HG02870 (cell line): ENCODE measurements at regions not wholly inside any gene's neighbourhood (a gene's known extent, or its start where the extent isn't known, plus 50 kb on each side); places are given as distances from the start of the nearest gene placed in this dataset.

Experiments used
- ATAC-seq: cut with Tn5 transposase; IDR thresholded peaks from one replicate; pipeline ENCODE4 v1.9.1; 2021; ENCODE audit warnings: mild to moderate bottlenecking, moderate library complexity; ENCODE audit not compliant: unreplicated experiment

DNA sequence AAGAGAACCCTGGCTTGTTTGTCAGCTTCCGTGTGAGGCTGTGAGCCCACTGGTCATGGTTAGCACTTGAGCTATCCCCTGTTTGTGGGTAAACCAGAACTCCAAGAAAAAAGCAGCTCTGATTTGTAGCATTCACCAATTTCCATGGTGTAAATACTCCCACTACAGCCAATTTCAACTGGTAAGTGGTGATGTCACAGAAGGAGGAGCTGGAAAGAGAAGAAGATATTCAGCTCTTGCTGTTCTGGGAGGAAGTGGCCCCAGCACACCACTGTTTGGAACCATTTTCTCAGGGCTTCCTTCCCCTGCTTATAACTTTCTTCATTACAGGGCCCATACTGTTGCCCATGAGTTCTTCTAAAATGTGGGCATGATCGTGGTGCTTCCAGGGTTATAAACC is 500.1 kb upstream of the ZMIZ1 start:
- no peak for ATAC-seq

DNA sequence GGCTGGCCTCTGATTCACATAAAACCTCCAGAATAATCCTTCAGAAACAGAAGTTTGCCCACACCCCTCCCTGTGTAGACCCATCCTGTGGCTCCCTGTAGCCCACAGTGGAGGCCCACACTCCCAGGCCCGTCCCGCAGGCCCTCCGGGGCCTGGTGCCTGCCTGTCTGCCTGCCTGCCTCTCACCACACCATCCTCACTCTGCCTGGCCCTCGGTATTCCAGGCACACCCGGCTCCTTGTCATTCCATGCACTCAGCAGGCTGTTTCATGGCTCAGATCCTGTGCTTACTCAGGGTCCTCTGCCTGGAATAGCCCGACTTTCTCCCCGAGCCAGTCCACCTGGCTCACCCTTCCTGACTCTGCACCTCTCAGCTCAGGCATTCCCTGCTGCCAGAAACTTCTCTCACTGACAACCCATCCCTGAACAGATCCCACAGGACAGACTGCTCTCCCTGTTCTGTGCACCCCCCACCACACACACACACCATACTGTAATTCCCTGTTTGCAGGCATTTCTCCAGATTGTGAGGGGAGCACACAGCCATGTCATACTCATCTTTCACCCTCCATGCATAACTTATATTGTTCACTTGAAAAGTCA is 498.0 kb upstream of the ZMIZ1 start:
- ATAC-seq: no peak

DNA sequence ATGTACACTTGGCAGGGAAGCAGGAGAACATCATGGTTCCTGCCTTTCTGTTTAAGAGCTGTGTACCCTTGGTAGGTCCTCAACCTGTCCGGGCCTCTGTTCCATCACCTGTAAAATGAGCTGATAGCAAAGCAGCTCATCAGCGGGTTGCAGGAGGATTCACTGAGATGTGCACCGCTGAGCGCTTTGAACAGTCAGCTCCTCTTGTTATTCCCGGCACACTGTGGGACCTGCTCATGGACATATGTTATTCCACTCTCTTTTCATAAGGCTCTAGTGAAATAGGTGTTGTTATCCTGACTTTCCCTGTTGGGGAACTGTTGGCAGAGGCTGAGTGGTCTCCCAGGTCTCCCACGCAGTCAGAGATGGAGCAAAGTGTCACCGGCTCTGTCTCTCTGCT is 497.5 kb upstream of the ZMIZ1 start:
- ATAC-seq: no peak

DNA sequence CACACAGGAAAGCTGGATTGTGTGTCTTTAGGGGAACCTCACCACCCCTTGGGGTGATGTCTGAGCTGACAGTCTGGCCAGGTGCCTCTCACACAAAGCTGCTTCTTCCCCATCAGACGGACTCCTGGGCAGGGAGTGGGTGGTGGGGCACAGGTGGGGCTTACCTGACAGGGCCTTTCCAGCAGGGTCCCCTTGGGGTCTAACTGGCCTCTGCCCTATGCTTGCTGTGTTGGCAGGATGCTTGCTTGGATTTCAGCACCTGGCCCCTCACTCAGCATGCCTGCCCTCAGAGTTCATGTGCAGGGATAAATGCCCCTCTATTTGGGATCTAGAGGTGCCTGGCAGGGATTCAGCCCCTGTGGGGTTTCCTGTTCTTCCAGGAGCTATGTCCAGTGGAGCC is 496.9 kb upstream of the ZMIZ1 start:
- no peak for ATAC-seq

DNA sequence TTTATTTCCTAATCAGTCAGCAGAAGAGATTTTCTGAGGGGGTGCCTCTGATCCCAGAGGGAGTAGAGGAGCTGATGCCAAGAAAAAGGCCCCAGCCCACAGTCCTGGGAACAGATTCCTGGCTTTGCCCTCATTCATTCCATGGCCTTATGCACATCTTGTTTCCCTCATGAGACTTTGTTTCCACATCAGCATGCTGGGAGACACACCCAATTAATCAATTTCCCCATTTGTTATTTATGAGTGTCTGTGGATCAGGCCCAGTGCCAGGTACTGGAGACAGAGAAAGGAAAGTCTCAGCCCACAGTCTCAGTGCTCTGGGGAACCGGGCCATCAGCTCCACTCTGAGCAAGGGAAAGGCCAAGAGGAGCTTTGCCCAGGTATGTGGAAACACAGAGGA is 496.2 kb upstream of the ZMIZ1 start:
- no peak for ATAC-seq

DNA sequence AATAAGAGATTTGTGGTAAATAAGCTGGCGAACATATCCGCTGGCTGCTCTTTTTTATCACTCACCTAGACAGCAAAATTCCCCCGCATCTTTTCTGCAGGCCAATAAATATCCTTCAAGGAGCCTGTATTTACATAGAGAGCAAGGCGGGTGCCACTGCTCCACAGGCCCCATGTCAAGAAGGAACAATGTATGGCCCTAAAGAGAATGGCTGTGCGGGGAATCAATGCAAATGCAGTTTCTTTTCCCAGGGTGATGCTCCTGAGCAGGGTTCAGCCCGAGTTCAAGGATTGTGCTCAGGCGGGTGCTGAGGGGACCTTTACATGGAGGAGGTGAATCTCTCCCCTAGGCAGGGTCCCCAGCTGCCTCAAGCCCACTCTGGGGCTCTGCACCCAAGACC is 494.2 kb upstream of the ZMIZ1 start:
- no peak for ATAC-seq

DNA sequence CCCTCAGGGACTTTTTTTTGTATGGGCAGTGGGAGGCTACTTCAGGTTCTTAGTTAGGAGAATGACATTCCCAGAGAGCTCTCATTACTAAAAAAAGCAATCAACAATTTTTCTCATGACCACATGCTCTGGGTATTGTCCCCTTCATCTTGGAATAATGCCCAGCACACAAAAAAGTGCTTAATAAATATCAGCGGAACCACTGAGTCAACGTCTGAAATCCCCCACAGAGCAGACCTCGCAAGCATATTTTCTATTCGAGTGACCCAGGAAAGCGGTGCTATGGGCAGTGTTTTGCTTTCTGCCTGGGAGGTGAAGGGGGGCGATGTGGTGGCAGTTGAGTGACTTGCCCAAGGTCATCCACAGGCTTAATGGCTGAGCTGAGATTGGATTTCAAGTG is 493.4 kb upstream of the ZMIZ1 start:
- no peak for ATAC-seq

DNA sequence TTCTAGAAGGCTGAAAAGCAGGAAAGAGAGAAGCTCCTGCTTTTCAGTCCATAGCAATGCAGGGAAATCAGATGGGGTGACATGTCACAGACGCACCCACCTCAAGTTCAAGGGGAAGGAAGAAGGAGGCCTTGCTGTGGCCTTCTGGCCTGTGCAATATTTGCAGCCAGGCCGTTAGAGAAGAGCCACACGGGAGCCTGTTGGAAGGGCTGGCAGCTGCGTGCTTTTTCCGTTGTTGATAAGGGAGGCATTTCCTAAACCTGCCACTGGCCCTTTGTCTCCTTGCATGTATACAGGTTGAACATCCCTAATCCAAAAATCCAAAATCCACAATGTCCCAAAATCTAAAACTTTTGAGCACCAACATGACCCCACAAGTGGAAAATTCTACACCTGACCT is 492.5 kb upstream of the ZMIZ1 start:
- ATAC-seq: no peak

DNA sequence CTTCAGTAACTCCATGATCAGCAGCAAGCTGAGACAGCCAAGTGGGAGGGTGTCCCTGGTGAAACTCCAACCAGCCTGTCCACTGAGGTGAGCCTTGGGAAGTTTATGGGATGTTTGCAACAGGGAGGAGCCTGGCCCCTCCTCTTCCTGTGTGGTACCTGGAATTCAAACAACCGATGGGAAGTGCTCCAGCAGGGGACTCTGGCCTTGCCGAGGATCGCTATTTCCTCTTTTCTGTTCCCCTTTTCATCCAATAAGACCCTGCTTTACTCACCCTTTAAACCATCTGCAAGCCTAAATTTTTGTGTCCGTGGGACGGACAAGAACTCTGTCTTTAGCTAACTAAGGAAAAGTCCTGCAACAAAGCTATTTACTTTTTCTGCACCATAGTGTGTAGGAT is 491.1 kb upstream of the ZMIZ1 start:
- no peak for ATAC-seq

DNA sequence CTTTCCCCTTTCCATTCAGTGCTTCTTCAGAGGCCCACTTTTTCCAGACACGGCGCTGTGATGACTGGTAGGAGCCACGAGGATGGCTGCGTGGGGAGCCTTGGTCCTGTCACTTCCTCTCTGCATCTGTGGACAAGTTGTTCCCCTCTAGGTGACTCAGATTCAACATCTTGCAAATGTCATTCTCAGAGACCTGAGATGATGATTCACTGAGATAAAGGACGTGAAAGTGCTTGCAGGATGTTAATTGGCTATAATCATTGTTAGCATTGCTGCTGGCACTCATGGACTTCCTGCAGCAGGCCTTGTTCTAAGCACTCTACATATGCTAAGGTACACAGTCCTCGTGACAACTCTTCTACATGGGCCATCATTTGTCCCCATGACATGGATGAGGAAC is 489.8 kb upstream of the ZMIZ1 start:
- ATAC-seq: no peak

DNA sequence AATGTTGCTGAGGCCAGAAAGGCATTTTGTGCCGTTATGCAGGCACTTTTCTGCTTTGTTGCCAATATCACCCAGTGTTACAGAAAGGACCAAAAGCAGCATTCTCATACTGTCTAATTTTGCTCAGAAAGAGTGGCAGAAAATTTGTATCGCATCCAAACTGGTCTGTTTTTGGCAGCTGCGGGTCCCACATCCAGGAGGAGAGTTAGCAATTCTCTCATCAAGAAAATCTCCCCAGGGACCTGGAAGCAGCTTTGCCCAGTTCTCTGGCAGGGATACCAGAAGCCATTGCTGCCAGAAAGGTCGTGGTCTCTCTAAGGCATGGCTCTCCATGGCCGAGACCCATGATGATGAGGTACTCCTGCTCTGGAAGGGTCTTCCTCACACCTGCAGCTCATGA is 489.2 kb upstream of the ZMIZ1 start:
- no peak for ATAC-seq

DNA sequence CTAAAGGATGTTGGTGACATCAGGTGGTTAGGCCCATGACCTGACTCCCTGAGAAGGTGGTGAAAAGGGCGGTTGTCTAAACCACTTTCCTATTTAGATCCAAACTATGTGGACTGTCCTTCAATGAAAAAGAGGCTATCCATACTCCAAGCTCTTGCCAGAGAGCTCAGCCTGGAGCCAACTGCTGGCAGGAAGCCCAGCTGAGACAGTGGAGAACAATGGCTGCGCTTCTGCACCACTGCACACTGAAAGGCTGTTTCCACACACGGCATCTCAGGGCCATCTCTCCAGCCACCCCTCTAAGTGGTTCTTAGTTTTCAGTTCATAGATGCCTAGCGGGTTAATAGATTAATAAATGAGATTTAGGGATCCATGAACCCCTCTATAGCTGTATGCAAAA is 488.8 kb upstream of the ZMIZ1 start:
- ATAC-seq: no peak

DNA sequence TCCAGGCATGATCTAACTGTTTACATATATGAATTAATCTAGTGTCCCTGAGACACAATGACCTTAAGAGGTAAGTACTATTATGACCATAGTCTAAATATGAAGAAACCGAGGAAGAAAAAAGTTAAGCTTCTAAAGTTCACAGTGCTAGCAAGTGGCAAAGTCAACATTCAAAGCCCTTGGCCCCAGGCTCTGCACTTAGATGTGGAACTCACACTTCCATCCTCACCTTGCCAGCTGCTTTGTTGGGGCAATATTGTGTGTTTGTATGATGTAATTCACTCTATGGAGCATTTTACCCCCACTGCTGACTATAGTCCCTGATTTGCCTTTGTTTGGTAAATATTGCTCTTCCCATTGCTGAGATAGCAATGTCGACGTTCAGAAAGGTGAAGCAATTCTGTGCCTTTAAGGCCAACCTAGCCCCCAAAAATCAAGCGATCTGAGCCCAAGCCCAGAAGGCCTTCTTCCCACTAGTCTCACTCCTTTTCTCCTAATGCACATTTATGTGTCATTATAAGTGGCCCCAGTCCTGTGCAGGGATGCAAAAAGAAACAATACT is 487.6 kb upstream of the ZMIZ1 start:
- ATAC-seq: no peak

DNA sequence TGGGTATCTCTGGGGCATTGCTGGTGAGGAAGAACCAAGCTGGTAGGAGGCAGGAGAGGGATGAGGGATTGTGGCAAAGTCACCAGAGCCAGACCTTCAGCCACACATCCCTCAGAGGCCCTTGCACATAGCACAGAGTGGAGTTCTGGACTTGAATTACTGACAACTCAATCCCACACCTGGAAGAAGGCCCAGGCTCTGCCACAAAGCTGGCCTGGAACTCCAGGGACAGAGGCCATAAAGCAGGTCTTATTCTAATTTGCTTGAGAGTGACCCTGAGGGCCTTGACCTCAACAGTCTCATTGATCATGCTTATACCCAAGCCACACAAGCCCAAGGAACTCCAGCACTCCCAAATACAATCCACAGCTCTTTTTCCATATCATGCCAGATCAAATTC is 486.2 kb upstream of the ZMIZ1 start:
- ATAC-seq: no peak

DNA sequence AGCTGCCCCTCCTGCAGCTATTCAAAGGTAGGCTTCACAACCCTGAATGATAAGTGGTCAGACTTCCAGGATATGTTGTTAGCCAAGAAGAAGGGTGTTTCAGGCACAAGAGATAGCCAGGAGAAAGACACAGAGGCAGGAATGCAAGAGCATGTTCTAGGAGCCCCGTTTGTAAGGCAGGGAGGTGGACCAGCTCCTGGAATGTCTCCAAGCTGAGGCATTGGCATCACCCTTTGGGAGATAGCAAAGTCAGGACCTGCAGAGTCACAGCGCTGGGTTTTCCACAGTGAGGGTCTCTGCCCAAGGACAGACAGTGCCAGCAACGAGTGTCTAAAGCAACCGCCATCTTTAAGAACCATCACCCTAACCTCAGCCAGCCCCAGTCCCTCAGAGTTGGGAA is 484.5 kb upstream of the ZMIZ1 start:
- ATAC-seq: no peak

DNA sequence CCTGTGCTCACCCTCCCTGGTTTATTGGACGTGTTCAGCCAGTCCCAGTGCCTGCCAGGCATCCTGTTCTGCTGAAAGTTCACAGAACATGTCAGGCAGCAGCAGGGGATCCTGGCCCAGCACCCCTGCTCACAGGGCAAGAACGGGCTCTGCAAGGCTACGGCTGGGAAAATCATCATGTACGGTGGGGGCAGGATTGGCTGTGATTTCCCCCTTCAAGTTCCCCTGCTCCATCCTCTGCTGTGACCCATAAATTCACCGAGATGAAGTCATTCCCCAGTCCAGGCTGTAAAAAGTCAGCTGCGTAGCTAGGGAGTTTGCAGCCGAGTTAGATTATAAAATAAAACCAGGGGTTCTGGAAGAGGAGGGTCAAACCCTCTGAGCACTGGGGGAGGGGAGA is 484.1 kb upstream of the ZMIZ1 start:
- ATAC-seq: no peak

DNA sequence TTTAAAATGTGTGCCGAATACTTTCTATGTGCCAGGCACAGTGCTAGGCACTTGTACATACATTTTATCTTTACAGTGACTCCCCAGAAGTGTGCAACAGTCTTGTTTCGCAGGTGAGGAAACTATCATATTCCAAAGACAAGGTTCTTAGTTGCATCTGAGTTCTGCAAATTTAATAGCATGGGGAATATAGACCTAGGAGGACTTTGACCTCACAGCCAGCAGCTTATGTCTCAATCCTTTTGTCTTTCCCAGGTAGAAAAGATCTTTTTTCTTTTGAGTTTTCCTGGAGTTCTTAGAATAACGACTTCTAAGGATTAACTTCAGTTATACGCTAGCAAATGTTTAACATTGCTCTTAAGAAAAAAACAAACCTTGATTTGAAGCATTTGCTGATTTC is 482.8 kb upstream of the ZMIZ1 start:
- no peak for ATAC-seq

DNA sequence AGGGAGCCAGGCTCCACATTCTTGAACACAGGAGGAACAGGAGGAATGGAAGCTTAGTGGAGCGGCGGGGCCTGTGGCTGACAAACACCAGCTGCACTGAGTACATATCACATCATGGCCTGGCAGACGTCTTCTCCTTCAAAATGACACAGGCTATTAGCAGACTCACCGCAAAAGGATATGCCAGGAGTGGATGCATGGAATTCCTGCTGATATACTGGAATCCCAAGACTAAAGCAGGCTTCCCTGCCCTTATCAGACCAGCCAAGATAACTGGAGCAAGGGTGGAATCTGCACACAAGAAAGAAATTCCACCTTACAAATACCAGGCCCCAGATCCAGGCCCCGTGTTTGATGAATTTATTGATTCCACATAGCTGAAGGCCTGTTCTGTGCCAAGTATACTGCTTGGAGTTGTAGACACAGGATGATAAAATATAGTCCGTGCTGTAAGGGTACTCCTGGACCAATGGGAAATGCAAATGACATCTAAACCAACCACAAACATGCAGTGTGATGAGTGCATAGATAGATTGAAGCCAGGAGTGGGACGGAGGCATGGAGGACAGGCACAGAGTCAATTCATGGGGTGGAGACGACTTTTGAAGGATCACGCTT is 480.5 kb upstream of the ZMIZ1 start:
- no peak for ATAC-seq

DNA sequence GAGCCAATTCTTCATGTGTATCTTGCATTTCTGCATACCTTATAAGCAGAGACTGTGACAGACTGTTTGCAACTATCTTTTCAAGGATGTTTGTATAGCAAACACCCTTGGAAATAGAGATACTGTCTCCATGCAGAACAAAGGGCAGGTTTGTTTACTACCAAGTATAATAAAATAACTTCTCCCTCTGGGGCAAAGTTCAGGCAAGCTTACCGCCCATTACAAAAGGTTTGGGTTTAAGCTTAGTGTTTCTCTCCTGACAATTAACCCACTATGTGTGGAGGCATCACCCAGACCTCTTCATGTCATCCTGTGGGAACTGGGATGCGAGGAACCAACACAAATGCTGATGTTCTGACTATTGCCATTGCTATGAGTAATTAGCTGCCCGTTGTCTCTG is 479.1 kb upstream of the ZMIZ1 start:
- no peak for ATAC-seq

DNA sequence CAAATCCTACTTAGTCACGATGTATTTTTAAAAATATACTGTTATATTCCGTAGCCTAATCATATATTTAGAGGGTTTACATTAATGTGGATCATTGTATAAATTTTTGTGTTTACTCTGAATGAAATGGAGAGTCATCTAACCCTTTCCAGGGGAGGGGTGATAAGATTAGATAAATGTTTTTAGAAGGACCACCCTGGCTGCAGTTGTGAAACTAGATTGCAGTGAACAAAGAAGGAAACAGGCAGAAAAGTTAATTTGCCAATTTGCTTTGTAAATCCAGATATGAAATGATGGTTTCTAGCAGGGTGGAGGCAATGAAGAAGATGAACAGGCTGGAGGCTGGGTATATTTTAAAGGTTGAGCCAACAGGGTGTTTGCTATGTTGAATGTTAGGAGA is 477.7 kb upstream of the ZMIZ1 start:
- no peak for ATAC-seq

DNA sequence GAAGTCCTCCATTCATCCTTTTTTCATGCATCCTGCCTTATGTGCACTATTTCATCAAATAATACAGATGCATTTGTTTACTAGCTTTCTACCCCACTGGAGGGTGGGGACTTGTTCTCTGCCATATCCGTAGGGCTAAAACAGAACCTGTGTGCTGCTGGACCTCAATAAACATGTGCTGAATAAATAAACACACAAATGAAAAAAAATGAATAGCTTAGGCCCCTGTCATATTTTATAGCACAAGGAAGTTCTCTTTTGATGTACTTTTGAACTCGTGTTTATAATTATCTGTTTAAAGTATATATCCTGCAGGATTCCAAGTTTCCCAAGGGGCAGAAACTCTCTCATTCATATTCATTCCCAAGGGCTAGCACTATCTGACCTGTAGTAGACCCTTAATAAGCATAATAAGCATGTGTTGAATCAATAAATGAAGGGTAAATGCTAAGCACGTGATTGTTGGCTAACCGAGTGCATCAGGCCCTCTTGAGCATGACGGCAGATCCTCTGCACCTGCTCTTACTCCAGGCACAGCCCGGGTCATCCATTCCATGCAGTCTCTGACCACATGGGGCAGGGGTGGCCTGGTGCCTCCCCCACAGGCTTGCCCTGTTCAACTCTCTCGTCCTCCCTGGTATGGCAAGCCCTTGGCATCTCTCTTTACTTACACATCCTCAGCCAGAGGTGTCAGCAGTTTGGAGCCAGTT is 474.1 kb upstream of the ZMIZ1 start:
- no peak for ATAC-seq

DNA sequence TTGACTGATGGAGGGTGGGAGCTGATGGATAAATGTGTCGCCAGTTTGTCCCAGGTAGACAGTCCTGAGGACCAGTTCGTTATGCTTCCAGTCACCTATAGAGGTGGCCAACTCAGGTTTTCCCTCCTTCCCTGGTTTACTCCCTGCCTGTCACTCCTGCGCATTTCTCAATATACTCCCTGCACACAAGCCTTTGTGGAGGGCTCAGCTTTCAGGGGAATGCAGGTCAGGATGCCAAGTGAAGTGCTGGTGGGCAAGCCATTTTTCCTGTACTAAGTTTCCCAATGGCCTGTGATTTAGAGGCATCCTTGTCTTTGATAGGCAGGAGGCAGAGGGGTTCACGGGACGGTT is 473.5 kb upstream of the ZMIZ1 start:
- ATAC-seq: no peak

DNA sequence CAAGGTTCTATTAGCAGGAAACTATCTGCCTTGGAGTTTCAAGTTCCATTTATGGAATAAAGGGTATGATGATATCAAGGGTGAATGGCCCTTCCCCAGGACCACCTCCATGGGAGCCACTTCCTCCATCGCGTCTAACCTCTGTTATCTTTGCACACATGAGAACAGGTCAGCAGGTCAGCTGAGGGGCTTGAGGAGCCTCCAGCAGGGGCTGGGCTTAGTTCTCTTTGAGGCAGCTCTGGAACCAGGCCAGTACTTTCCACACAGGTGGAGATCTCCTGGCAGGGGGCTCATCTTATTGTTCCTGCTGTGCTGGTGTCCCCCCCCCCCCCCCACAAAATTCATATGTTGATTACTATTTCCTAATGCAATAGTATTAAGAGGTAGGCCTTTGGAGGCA is 472.2 kb upstream of the ZMIZ1 start:
- no peak for ATAC-seq
